IPS DF 4.7 (cell line): ENCODE measurements at regions not wholly inside any gene's neighbourhood (a gene's known extent, or its start where the extent isn't known, plus 50 kb on each side); places are given as distances from the start of the nearest gene placed in this dataset.
"Not testable (repeated sequence)": the region's sequence is repeated elsewhere in the genome, so short reads cannot be mapped to it uniquely, and the experiment has no call there.

Source experiments
- DNase-seq: peaks from one replicate; pipeline ENCODE4 v3.0.0-alpha.2; 2013; ENCODE audit warnings: low spot score; ENCODE audit errors: extremely low read depth

DNA sequence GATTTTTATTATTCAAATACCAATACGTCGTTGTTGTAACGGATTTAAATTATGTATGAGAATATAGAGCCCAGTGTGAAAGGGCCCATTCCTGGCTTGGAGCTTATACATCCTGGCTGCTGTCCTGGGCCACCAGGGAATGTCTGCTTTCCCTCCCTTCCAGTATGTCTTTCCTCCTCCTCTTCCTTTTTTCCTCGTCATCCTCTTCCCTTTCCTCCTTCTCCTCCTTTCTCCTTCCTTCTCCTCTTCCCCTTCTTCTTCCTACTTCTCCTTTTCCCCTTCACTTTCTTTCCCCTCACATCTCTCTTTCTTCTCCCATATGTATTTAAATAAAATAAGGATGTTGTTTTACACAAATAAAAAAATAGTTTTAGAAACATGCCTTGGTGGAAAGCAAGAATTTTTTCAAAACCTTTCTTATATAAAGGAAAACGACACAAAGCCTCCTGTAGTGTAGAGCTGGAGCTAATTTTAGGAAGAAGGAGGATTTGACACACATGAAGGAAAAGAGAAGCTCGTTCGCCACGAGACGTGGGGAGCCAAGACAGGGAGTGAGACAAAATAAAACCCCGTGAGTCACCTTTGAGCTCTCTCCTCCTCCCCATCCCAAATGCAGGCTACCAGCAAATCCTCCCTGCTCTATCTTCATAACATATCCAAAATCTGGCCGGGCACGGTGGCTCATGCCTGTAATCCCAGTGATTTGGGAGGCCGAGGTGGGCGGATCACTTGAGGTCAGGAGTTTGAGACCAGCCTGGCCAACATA is 301.1 kb upstream of the LYZL1 start:
- DNase-seq, result no peak

DNA sequence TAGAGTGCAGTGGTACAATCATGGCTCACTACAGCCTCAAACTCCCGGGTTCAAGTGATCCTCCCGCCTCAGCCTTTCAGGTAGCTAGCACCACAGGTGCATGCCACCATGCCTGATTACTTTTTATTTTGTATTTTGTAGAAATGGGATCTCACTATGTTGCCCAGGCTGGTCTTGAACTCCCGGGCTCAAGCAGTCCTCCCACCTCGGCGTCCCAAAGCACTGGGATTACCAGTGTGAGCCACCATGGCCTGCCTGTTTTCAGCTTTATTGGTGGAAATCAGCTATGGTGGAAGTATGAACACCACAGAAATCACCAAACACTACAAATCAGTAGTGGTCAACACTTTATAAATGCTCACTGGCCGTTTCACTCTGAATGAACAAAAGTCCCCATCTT is 299.9 kb upstream of the LYZL1 start:
- DNase-seq, result no peak

DNA sequence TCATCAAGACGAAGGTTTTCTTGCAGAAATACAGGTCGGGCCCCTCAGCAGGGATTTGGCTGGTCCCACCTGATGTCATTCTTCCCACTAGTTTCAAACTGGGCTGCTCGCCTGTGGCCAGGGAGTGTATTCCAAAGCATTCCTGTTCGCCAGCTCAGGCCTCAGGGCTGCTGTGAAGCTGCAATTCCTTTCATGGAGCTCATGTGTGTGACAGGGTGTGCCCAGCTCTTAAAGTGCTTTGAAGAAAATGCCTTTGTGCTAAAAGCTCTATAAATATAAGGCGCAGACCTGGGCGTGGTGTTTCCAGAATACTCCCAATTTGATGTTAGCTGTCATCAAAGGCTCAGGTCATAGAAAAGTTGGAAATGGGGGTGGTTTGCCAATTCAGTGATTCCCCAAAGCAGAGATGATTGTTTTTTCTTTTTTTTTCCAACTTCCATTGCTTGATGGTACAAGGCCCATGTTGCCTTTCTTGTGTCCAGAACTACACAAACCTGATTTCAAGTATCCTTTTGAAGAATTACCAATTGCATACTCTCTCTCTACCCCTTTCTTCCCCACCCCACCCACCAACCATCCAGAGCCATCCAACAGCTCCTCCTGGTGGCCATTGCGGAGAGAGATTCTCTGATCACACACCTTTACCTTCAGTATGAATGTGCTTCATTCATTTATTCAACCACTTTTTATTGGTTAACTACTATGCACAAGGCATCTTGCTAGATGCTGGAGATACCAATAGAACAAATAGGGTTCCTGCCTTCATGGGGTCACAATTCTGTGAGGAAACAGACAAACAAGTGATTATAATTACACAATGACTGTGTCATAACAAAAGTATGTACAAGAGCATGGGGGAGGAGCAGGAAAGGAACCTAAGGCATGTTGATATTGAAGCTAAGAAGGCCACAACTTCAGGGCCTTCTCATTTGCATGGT is 297.3 kb upstream of the LYZL1 start:
- DNase-seq, result peak; percentile 51

DNA sequence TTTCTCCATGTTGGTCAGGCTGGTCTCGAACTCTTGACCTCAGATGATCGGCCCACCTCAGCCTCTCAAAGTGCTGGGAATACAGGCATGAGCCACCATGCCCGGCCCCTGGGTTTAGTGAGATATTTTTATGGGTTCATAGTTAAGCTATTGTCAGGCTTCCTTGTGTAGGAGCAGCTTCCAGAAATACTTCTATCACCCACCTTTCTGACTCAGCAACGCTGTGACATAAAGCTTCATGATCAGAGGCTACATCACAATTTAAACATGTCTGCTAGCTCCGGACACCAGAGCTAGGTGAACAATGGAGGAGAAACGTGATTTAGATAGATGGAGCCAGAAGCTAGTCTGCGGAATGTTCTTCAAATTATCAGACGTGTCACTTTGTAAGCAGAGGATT is 295.8 kb upstream of the LYZL1 start:
- no peak for DNase-seq

DNA sequence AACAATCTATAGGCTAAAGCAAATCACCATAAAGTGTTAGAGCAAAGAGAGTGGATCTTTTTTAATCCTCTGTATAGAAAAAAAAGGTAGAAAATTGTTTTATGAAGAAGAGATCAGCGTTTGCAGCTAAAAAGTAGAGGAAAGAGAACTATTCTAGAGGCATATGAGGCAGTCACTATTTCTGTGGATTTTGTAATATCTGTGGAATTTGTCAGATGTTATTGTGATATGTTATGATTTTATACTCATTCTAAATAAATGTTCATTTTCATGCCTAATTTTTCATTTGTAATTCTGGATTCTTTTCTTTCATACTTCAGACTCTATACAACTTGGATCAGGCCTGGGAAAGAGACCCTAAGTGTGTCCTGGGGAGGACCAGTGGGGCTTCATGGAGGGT is 295.0 kb upstream of the LYZL1 start:
- DNase-seq, result no peak

DNA sequence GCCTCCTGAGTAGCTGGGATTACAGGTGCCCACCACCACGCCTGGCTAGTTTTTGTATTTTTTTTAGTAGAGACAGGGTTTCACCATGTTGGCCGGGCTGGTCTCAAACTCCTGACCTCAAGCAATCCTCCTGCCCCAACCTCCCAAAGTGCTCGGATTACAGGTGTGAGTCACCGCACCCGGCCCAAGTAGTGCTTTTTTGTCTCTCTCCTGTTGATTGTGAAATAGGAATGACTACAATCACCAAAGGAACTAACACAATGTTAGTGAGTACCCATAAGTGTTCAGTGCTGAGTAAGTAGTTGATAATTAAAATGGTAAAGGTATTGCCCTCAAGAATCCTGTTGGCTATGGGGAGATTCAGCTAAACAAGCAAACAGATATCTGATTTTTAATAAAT is 294.1 kb upstream of the LYZL1 start:
- not testable (repeated sequence) for DNase-seq

DNA sequence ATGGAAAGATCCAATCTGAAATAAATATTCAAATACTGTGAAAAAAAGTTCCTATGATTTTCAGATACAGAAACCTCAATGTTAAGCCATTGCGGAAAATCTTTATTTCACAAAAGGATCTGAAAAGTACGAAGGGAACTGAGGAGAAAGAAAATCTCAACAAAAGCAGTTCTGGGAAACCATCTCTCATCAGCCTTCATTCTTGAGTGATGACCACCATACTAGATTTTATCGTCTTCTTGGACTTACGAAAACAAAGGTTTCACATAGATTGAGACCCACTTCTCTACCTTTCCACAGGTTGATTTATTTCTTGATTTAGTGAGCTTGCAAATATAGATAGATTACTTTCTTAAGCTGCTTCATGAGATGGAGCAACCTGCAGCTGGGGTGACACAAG is 293.4 kb upstream of the LYZL1 start:
- DNase-seq, result no peak

DNA sequence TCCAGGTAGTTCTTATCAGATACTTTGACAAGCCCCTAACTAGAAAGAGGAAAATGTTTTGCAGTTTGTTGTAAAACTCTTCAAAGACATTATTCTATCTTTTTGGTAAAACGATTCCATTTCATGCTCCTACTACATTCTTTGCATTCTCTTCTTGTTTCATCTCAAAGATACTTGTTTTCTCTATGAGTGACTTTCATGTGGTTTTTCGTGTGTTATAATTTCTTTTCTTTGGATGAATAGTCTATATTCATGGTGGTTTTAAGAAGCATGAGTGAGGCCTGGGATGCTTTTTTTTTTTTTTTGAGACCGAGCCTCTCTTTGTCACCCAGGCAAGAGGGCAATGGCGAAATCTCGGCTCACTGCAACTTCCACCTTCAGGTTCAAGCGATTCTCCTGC is 292.5 kb upstream of the LYZL1 start:
- no peak for DNase-seq

DNA sequence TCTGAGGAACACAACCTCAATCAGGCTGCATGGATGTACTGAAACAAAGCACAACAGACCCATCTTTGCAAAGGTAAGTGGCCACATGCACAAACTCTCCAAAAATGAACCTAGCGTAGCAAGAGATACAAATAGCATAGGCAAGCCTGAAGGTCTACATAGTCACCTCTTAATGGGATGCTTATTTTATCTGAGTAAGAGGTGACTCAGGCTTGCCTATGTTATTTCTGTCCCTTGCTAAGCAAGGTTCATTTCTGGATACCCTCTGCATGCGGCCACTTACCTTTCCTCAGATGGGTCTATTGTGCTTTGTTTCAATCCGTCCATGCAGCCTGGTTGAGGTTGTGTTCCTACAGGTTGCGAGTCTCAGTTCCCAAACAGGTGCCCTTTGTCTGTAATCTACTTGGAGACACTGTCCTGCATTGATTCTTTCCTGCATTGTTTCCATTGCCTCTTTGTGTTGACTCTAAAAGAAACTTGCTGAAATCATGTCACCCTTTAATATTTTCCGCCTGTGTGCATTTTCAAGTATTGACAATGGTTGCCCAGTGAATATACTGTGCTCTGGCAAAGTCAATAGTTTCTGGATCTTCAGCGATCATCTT is 291.8 kb upstream of the LYZL1 start:
- no peak for DNase-seq

DNA sequence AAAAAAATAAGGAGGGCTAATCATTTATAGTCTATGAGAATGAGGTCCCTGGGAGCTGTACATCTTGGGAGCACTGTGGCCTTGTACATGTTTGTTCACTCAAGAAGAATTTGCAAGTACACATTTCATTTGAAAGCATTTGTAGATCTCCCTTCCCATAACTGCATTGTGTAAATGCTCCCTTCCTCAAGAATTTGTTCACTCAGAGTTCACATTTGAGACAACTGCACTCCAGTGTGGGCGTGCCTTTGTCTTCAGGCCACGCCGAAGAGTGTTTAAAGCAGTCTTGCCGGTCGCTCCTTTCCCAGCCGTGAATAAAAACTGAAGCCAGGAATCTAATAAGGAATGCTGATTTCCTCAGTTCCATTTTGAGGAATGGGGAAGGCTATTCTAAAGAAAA is 291.1 kb upstream of the LYZL1 start:
- no peak for DNase-seq

DNA sequence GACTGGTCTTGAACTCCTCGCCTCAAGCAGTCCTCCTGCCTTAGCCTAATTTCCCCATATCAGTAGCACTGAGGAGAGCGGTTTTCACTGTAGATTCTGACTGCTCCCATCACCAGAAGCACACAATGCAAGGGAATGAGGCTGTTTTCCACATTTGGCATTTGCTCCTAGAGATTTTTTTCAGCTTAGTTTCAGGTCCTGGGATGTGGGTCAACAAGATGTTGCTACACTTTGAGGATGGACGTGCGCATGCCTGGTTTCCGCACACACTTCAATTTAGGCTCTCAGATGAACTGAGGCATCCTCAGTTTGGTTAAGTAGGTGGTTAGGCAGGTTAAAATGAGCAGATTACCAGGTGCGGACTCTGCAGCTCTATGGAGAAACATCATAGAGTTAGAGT is 287.1 kb upstream of the LYZL1 start:
- DNase-seq, result no peak

DNA sequence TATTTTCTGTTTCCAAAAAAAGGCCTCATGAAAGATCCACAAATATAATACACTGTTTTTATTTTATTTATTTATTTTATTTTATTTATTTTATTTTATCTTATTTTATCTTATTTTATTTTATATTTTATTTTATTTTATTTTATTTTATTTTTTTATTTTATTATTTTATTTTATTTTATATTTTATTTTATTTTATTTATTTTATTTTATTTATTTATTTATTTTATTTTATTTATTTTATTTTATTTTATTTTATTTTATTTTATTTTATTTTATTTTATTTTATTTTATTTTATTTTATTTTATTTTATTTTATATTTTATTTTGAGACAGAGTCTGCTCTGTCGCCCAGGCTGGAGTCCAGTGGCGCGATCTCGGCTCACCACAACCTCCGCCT is 285.9 kb upstream of the LYZL1 start:
- DNase-seq, result not testable (repeated sequence)

DNA sequence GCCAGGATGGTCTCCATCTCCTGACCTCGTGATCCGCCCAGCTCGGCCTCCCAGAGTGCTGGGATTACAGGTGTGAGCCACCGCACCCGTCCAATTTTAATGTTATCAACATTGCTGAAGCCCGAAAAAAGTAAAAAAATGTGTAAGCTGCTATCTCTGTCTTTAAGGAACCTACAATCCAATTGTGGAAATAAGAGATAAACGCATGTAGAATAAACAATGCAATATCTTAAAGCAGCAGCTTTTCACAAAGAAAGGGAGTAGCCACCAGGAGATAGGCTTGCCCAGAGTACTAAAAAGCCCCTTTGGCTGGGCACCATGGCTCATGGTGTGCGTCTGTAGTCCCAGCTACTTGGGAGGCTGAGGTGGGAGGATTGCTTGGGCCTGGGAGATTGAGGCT is 282.9 kb upstream of the LYZL1 start:
- no peak for DNase-seq

DNA sequence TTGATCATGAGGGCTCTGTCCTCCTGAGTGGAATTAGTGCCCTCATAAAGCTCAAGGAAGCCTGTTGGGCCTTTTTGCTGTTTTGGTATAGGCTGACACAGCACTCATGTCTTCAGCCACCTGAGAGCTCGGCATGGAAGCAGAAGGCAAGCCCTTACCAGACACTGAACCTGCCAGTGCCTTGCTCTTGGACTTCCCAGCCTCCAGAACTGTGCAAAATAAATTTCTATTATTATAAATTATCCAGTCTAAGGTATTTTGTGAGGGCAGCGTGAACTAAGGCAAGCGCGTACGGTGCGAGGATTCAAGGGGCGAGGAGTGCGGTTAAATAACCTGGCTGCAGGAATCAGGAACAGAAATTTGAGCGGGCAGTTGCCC is 281.5 kb upstream of the LYZL1 start:
- no peak for DNase-seq

DNA sequence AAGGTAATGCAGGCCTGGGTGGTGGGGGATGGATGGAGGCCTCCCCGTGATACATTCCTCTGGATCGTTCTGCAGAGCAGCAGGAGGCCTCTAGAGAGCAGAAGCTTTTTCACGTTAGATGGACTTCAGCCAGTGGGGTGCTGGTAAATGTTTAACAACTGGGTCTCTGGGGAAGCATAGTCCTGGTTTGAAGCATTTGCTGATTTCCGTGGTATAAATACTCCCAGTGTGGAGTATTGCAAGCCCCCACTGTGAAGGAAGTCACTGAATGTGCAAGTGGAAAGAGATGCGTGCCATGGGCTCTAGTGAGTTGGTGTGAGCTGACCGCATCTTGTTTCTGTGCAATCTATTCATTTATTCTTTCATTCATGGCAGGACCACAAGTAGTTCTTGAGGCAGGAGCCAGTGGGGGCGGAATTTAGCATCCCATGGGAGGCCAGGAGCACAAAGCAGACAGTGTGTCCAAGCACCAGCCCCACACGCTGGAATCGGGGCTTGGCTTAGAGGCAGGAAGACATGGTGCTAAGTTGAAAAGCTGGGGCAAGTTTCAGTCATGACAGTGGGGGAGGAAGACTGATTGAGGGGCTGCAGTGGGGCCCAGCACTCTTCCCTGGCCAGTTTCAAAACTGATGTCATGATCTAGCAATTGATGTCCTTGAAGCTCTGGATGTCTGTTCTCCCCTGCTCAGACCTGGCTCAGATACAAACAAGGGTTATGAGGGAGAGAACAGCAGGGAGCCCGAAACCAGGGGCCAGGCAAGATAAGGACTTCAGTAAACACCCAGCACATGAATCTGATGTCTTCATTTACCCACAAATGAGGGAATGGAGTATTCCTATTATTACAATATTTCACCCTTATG is 280.9 kb upstream of the LYZL1 start:
- no peak for DNase-seq

DNA sequence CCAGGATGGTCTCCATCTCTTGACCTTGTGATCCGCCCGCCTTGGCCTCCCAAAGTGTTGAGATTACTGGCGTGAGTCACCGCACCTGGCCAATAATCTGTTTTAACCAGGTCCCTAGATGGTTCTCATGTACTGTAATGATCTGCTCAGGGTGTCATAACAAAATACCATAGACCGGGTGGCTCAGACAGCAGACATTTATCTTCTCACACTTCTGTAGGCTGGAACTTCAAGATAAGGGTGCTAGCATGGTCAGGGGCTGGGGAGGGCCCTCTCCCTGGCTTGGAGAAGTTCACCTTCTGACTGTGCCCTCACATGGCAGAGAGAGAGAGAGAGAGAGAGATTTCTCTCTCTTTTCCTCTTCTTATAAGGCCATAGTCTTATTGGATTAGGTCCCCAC is 279.4 kb upstream of the LYZL1 start:
- DNase-seq, result no peak

DNA sequence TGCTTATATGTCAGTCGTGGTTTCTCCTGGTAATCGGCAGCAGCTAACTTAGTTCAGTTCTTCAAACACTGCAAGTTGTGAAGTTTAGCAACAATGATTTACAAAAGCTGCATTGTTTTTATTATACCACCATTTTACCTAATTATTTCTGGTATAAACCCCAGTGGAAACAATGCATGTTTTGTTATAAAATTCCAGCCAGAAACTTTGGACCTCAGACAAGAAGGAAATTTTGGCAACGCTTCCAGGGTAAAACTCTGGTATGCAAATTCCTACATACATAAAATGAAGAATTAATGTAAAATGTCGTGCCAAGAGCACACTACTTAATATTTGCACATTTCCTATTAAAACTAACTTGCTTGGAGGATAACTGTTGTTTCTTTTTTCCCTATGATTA is 277.4 kb upstream of the LYZL1 start:
- DNase-seq, result no peak

DNA sequence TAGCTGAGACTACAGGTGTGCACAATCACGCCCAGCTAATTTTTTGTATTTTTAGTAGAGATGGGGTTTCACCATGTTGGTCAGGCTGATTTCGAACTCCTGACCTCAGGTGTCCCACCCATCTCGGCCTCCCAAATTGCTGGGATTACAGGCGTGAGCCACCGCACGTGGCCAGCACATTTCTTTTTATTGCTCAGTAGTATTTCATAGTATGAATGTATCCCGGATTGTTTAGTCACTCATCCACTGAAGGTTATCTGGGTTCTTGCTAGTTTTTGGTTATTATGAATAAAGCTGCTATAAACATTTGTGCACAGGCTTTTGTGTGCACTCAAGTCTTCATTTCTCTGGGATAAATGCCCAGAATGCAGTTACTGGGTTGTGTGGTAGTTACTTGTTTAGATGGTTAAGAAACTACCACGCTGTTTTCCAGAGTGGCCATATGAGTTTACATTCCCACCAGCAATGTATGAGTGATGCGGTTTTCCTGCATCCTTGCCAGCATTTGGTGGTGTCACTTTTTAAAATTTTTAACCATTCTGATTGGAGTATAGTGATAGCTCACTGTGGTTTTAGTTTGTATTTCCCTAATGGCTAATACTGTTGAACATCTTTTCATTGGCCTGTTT is 275.8 kb upstream of the LYZL1 start:
- no peak for DNase-seq

DNA sequence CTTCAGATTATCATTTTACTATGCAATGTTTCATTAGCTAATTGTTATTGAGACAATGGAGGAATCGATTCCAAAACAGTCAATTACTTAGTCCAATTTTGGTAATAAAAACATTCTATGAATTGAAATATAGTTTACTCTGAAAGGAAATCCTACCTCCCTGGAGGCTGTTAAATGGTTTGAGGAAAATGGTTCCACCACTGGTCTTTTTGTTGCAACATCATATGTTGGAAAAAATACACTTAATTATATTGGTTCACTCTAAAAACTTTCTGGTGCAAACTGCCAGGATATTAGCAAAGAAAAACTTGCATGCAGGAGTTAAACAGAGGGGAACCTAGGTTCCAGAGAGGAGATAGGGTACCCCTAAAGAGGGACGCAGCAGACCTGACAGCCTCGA is 267.3 kb upstream of the LYZL1 start:
- no peak for DNase-seq

DNA sequence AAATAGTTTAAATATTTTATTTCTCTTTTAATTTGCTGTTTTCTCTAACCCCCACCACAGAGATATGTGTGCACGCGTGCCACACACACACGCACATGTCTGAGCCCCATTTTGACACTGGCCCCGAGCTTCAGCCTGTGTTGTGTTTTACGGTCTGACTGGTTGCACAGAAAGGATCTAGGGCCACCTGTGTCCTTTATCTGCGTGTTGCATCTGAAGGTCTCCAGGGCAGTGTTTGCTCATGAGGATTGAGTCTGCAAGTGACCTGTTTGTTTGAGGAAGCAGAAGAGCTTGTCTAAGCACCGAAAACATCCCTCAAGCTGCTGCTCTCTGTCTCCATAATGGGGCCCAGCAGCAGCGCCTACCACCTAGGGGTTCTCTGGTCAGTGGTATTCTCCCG is 266.4 kb upstream of the LYZL1 start:
- no peak for DNase-seq

DNA sequence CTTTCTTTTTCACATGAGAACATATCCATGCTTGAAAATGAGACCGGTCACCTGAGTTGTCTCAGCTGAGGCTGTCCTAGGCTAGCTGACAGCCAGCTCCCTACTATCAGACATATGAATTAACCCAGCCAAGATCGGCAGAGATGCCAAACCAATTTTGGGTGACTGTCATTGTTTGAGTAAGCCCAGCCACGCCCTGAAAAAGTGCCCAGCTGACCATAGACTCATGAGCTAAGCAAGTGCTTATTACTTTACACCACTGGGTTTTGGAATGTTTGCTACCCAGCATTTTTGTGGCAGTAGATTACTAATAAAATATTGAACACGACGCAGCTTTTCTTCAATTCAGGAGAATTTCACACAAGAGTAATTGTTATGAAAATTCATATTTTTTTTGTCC is 265.2 kb upstream of the LYZL1 start:
- no peak for DNase-seq
